Upper lobe of left lung (tissue), 6 donors: ENCODE measurements at regions not wholly inside any gene's neighbourhood (a gene's known extent, or its start where the extent isn't known, plus 50 kb on each side); places are given as distances from the start of the nearest gene placed in this dataset.

Source experiments
- ATAC-seq, 2 donors: fragments of 200-7000 bp; cut with Tn5 transposase; one replicate each; pipeline ENCODE4 v1.9.1; 2022; ENCODE audit warnings: mild to moderate bottlenecking in 2 of 2, moderate library complexity in 2 of 2; ENCODE audit not compliant: low FRiP score in 2 of 2
- DNase-seq, 2 donors: peaks; one replicate each; pipeline ENCODE4 v3.0.0-alpha.2; 2019 to 2020
- H3K27ac ChIP-seq, 4 donors: fragments of 200-600 bp; sonication (generic); one replicate each; pipeline ENCODE4 v1.5.1; 2016 to 2019
- H3K27me3 ChIP-seq, 4 donors: fragments of 200-600 bp; sonication (generic); one replicate each; pipeline ENCODE4 v1.5.1; 2017 to 2019
- H3K36me3 ChIP-seq, 4 donors: fragments of 200-600 bp; sonication (generic); one replicate each; pipeline ENCODE4 v1.5.1; 2016 to 2019
- H3K4me1 ChIP-seq, 4 donors: fragments of 200-600 bp; sonication (generic); one replicate each; pipeline ENCODE4 v1.5.1; 2018 to 2019
- H3K4me3 ChIP-seq, 4 donors: fragments of 200-600 bp; sonication (generic); one replicate each; pipeline ENCODE4 v1.5.1; 2017 to 2019; ENCODE audit warnings: mild to moderate bottlenecking in 2 of 4, moderate library complexity in 1 of 4
- H3K9me3 ChIP-seq, 4 donors: fragments of 200-600 bp; sonication (generic); one replicate each; pipeline ENCODE4 v1.5.1; 2018 to 2019
- EP300 ChIP-seq, 4 donors: sonication (generic); formaldehyde crosslinking; IDR thresholded peaks; one replicate each; pipeline ENCODE4 v1.5.1; 2017; ENCODE audit warnings: antibody characterized with exemption in 4 of 4, control low read depth in 2 of 4
- POLR2A ChIP-seq, 4 donors: fragments of 450-650 bp; IDR thresholded peaks; one replicate each; pipeline ENCODE4 v1.5.1; 2016 to 2017; ENCODE audit warnings: antibody characterized with exemption in 4 of 4, mild to moderate bottlenecking in 2 of 4
- POLR2AphosphoS5 ChIP-seq, 2 donors: sonication (generic); formaldehyde crosslinking; IDR thresholded peaks; one replicate each; pipeline ENCODE4 v1.5.1; 2017; ENCODE audit warnings: antibody characterized with exemption in 2 of 2
- WGBS, 2 donors: methylation state at CpG; one replicate each; pipeline ENCODE4 v1.1.5; 2017 to 2018; 5-methylcytosine and 5-hydroxymethylcytosine counted together
- TF ChIP-seq, protein P1 (sequence below), 6 experiments: fragments of 450-650 bp in 4 of 6; fragments of 200-600 bp in 2 of 6; sonication (generic) in 2 of 6; IDR thresholded peaks; one replicate each; pipeline ENCODE4 v1.5.1; 2016 to 2019; ENCODE audit warnings: antibody characterized with exemption in 6 of 6
- donor health status: DM: no; HTN: no; CAD: no; lungs with moderate emphysema.
- donor health status: DM: no; HTN: yes; CAD: no; lungs with severe emphysema.

GRCh38 chr5:100641833-100642232, 106.7 kb downstream of the FAM174A start:
- no peaks in the 10 kb centered on the region for H3K36me3 ChIP-seq
- WGBS, 2 donors = 70 to 75% methylated on average over 4 of the region's 4 CpGs
- ATAC-seq (no peak), DNase-seq (no peak)
- H3K4me3 ChIP-seq = no peak overlapping the region
- no peaks in the 10 kb centered on the region for H3K4me1 ChIP-seq
- no peaks in the 10 kb centered on the region for H3K9me3 ChIP-seq
- H3K27me3 ChIP-seq = no peaks in the 10 kb centered on the region
- TF ChIP-seq, protein P1, sequence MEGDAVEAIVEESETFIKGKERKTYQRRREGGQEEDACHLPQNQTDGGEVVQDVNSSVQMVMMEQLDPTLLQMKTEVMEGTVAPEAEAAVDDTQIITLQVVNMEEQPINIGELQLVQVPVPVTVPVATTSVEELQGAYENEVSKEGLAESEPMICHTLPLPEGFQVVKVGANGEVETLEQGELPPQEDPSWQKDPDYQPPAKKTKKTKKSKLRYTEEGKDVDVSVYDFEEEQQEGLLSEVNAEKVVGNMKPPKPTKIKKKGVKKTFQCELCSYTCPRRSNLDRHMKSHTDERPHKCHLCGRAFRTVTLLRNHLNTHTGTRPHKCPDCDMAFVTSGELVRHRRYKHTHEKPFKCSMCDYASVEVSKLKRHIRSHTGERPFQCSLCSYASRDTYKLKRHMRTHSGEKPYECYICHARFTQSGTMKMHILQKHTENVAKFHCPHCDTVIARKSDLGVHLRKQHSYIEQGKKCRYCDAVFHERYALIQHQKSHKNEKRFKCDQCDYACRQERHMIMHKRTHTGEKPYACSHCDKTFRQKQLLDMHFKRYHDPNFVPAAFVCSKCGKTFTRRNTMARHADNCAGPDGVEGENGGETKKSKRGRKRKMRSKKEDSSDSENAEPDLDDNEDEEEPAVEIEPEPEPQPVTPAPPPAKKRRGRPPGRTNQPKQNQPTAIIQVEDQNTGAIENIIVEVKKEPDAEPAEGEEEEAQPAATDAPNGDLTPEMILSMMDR (IDR thresholded peaks at IDR 0.05) = no peak
- no peak for TF ChIP-seq POLR2A (IDR thresholded peaks at IDR 0.05)
- no peak for TF ChIP-seq POLR2AphosphoS5 (IDR thresholded peaks at IDR 0.05)
- TF ChIP-seq EP300 (IDR thresholded peaks at IDR 0.05) = no peak
- no peak overlapping the region for H3K27ac ChIP-seq

DNA sequence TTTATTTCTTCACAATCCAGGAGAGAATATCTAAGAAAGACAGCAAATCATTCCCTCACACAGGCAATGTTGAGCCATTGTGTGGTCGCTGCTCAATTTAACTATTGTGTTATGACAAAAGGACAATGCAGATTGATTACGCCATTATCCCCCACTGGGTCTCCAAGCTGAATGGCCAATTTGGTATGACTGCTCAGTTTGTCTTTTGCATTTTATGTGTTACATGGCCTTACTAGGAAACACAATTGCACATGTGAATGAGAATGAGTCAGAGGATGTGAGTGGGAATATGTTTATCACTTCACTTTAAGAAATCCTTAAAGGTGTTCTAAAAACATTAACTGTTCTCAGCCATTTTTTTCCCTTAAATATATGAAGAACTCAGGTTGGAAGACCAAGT, 108.3 kb downstream of the FAM174A start:
- Histone ChIP-seq H3K27ac (no peak overlapping the region), H3K4me3 (no peak overlapping the region), H3K9me3 (no peaks in the 10 kb centered on the region), H3K27me3 (no peaks in the 10 kb centered on the region), H3K36me3 (no peaks in the 10 kb centered on the region), H3K4me1 (no peaks in the 10 kb centered on the region)
- WGBS, 2 donors = 79 to 87% methylated on average over 2 of the region's 2 CpGs
- TF ChIP-seq EP300 (IDR thresholded peaks at IDR 0.05) = no peak
- TF ChIP-seq, protein P1 (IDR thresholded peaks at IDR 0.05) = no peak
- TF ChIP-seq POLR2A (IDR thresholded peaks at IDR 0.05) = no peak
- TF ChIP-seq POLR2AphosphoS5 (IDR thresholded peaks at IDR 0.05) = no peak
- DNase-seq (no peak), ATAC-seq (no peak)

GRCh38 chr5:100644185-100644584, 109.0 kb downstream of the FAM174A start:
- WGBS, 2 donors = 78 to 85% methylated on average over 2 of the region's 2 CpGs
- H3K9me3 ChIP-seq = no peaks in the 10 kb centered on the region
- no peak overlapping the region for H3K27ac ChIP-seq
- H3K4me3 ChIP-seq = no peak overlapping the region
- H3K27me3 ChIP-seq = no peaks in the 10 kb centered on the region
- no peak for TF ChIP-seq POLR2AphosphoS5 (IDR thresholded peaks at IDR 0.05)
- H3K4me1 ChIP-seq = no peaks in the 10 kb centered on the region
- no peak for DNase-seq
- no peaks in the 10 kb centered on the region for H3K36me3 ChIP-seq
- ATAC-seq = no peak

- no peak overlapping the region for H3K27ac ChIP-seq
- H3K4me1 ChIP-seq = no peaks in the 10 kb centered on the region
- H3K9me3 ChIP-seq = no peaks in the 10 kb centered on the region
- no peak overlapping the region for H3K4me3 ChIP-seq
- DNase-seq = no peak
- WGBS, 2 donors = 62 to 94% methylated on average over 3 of the region's 3 CpGs
- no peaks in the 10 kb centered on the region for H3K27me3 ChIP-seq
- H3K36me3 ChIP-seq = no peaks in the 10 kb centered on the region
- TF ChIP-seq POLR2A (IDR thresholded peaks at IDR 0.05) = no peak
- TF ChIP-seq EP300 (IDR thresholded peaks at IDR 0.05) = no peak
- TF ChIP-seq POLR2AphosphoS5 (IDR thresholded peaks at IDR 0.05) = no peak
- TF ChIP-seq, protein P1 (IDR thresholded peaks at IDR 0.05) = no peak
- no peak for ATAC-seq
Measured at GRCh38 chr5:100644776-100645175, 109.6 kb downstream of the FAM174A start.

- Histone ChIP-seq H3K27me3 (no peaks in the 10 kb centered on the region), H3K4me1 (no peaks in the 10 kb centered on the region), H3K4me3 (no peak overlapping the region), H3K27ac (no peak overlapping the region), H3K36me3 (no peaks in the 10 kb centered on the region), H3K9me3 (no peaks in the 10 kb centered on the region)
- DNase-seq = no peak
- TF ChIP-seq, protein P1 (IDR thresholded peaks at IDR 0.05) = no peak
- TF ChIP-seq POLR2A (IDR thresholded peaks at IDR 0.05) (no peak), POLR2AphosphoS5 (IDR thresholded peaks at IDR 0.05) (no peak), EP300 (IDR thresholded peaks at IDR 0.05) (no peak)
- WGBS, 2 donors = 86 to 89% methylated on average over 3 of the region's 3 CpGs
- ATAC-seq = no peak
Measured at GRCh38 chr5:100646011-100646410, 110.8 kb downstream of the FAM174A start.
